SK-N-SH (cell line): ENCODE measurements at regions not wholly inside any gene's neighbourhood (a gene's known extent, or its start where the extent isn't known, plus 50 kb on each side); places are given as distances from the start of the nearest gene placed in this dataset.

Experiments
- CTCF ChIA-PET: fragments of 300-600, 350-600 bp; formaldehyde crosslinking; extraction: SDS; loops from one replicate; lab custom pipeline; 2021; lab: Yijun Ruan, JAX
- POLR2A ChIA-PET: fragments of 350-600 bp; sonication (Branson Sonifier 250); formaldehyde crosslinking; extraction: SDS; loops from one replicate; lab custom pipeline; 2020; ENCODE audit warnings: antibody characterized with exemption, inconsistent platforms; lab: Yijun Ruan, JAX
- DNase-seq: peaks from one replicate; pipeline ENCODE4 v3.0.0; 2012
- H2AFZ ChIP-seq: fragments of 200-600 bp; sonication (generic); 2 replicates; pipeline ENCODE4 v1.8.1; 2016; ENCODE audit warnings: antibody characterized with exemption, mild to moderate bottlenecking, low read depth
- H3F3A ChIP-seq: fragments of 200-600 bp; sonication (generic); replicated peaks from 2 replicates; pipeline ENCODE3; 2016; ENCODE audit warnings: antibody characterized with exemption, mild to moderate bottlenecking; ENCODE audit not compliant: insufficient read depth
- H3K27ac ChIP-seq, 2 experiments: fragments of 200-500 bp in 1 of 2; fragments of 200-600 bp in 1 of 2; sonication (Bioruptor generic) in 1 of 2; sonication (generic), shearing (Covaris generic) in 1 of 2; 2 replicates each; pipeline versions ENCODE4 v1.5.1 to v1.6.1; 2014 to 2016; ENCODE audit warnings: low read depth in 2 of 2, inconsistent platforms in 1 of 2, low read length in 1 of 2, mild to moderate bottlenecking in 1 of 2, mixed read lengths in 1 of 2
- H3K27me3 ChIP-seq: fragments of 200-600 bp; sonication (generic), shearing (Covaris generic); 2 replicates; pipeline ENCODE4 v1.6.1; 2016; ENCODE audit warnings: mixed run types; ENCODE audit not compliant: insufficient read depth
- H3K36me3 ChIP-seq, 2 experiments: fragments of 200-500 bp in 1 of 2; fragments of 200-600 bp in 1 of 2; sonication (Bioruptor generic) in 1 of 2; sonication (generic) in 1 of 2; replicated peaks in 1 of 2; 2 replicates each; pipeline versions ENCODE3 to v1.5.1; 2014 to 2016; ENCODE audit warnings: low read length in 1 of 2, mild to moderate bottlenecking in 1 of 2; ENCODE audit not compliant: insufficient read depth in 2 of 2, control insufficient read depth in 1 of 2
- H3K4me1 ChIP-seq, 2 experiments: fragments of 200-500 bp in 1 of 2; fragments of 200-600 bp in 1 of 2; sonication (Bioruptor generic) in 1 of 2; sonication (generic), shearing (Covaris generic) in 1 of 2; 2 replicates each; pipeline versions ENCODE4 v1.5.1 to v1.6.1; 2014 to 2016; ENCODE audit warnings: low read depth in 1 of 2, low read length in 1 of 2, mixed run types in 1 of 2; ENCODE audit not compliant: insufficient read depth in 2 of 2, control insufficient read depth in 1 of 2
- H3K4me2 ChIP-seq: fragments of 200-600 bp; sonication (generic), shearing (Covaris generic); 2 replicates; pipeline ENCODE4 v1.6.1; 2017; ENCODE audit warnings: mixed run types
- H3K4me3 ChIP-seq, 2 experiments: fragments of 200-500 bp in 1 of 2; fragments of 200-600 bp in 1 of 2; sonication (Bioruptor generic) in 1 of 2; sonication (generic), shearing (Covaris generic) in 1 of 2; 2 replicates each; pipeline versions ENCODE4 v1.5.1 to v1.8.1; 2014 to 2016; ENCODE audit warnings: low read depth in 2 of 2, inconsistent platforms in 1 of 2, low read length in 1 of 2, mild to moderate bottlenecking in 1 of 2, mixed read lengths in 1 of 2, moderate library complexity in 1 of 2
- H3K79me2 ChIP-seq: fragments of 200-600 bp; sonication (generic); 2 replicates; pipeline ENCODE4 v1.8.1; 2017; ENCODE audit warnings: mild to moderate bottlenecking; ENCODE audit not compliant: insufficient read depth
- H3K9ac ChIP-seq: fragments of 200-600 bp; sonication (generic); 2 replicates; pipeline ENCODE4 v1.6.1; 2017; ENCODE audit warnings: mixed run types
- H3K9me2 ChIP-seq: fragments of 200-600 bp; sonication (generic); 2 replicates; pipeline ENCODE4 v1.6.1; 2017; ENCODE audit warnings: mixed run types
- H3K9me3 ChIP-seq: fragments of 200-600 bp; sonication (generic); 2 replicates; pipeline ENCODE4 v1.6.1; 2017; ENCODE audit warnings: mixed run types, mild to moderate bottlenecking, moderate library complexity
- H4K20me1 ChIP-seq: fragments of 200-600 bp; sonication (generic); 2 replicates; pipeline ENCODE4 v1.6.1; 2017; ENCODE audit warnings: mild to moderate bottlenecking, mixed run types; ENCODE audit not compliant: insufficient read depth
- CHD2 ChIP-seq: fragments of 150-350 bp; IDR thresholded peaks from 2 replicates; pipeline ENCODE4 v1.6.1; 2018; ENCODE audit warnings: low read length; ENCODE audit not compliant: partially characterized antibody
- ELF1 ChIP-seq: IDR thresholded peaks from 2 replicates; pipeline ENCODE4 v1.4.0; 2012
- EZH2phosphoT487 ChIP-seq: fragments of 200-600 bp; sonication (generic); IDR thresholded peaks from 2 replicates; pipeline ENCODE4 v1.6.1; 2017; ENCODE audit warnings: low read depth, mixed run types, mild to moderate bottlenecking, antibody characterized with exemption, moderate library complexity, borderline replicate concordance
- FOSL2 ChIP-seq: IDR thresholded peaks from 2 replicates; pipeline ENCODE4 v1.4.0; 2012; ENCODE audit warnings: low read depth, mild to moderate bottlenecking, moderate library complexity, borderline replicate concordance
- GABPA ChIP-seq: IDR thresholded peaks from 2 replicates; pipeline ENCODE4 v1.4.0; 2012; ENCODE audit warnings: low read depth, mild to moderate bottlenecking
- NFIC ChIP-seq: IDR thresholded peaks from 2 replicates; pipeline ENCODE4 v1.4.0; 2012; ENCODE audit warnings: borderline replicate concordance
- NRF1 ChIP-seq: IDR thresholded peaks from 2 replicates; pipeline ENCODE4 v1.6.1; 2012; ENCODE audit warnings: low read depth, mild to moderate bottlenecking, low read length
- RAD21 ChIP-seq: IDR thresholded peaks from 2 replicates; pipeline ENCODE4 v1.6.1; 2012; ENCODE audit warnings: mild to moderate bottlenecking, low read length
- SMC3 ChIP-seq: IDR thresholded peaks from 2 replicates; pipeline ENCODE4 v1.6.1; 2012; ENCODE audit warnings: low read depth, low read length, improper control_type of control experiment
- TAF1 ChIP-seq: IDR thresholded peaks from 2 replicates; pipeline ENCODE4 v1.6.1; 2012; ENCODE audit warnings: low read depth, mild to moderate bottlenecking, low read length, moderate library complexity, borderline replicate concordance
- USF2 ChIP-seq: fragments of 150-350 bp; IDR thresholded peaks from 2 replicates; pipeline ENCODE4 v1.6.1; 2017; ENCODE audit warnings: antibody characterized with exemption, low read length, low read depth, borderline replicate concordance
- WGBS: methylation state at CpG from one replicate; pipeline ENCODE4 v1.1.6; 2017; ENCODE audit warnings: low lambda C conversion rate; 5-methylcytosine and 5-hydroxymethylcytosine counted together
- small RNA-seq, 7 experiments: library from RNA; depleted of rRNA; stranded (forward); fragments of <200 nt; gene quantifications; one replicate each; pipeline ENCODE3, GENCODE V24; 2012
- TF ChIP-seq, protein P1 (sequence below): fragments of 200-600 bp; sonication (generic); IDR thresholded peaks from 2 replicates; pipeline ENCODE4 v1.6.1; 2017; ENCODE audit warnings: antibody characterized with exemption, mild to moderate bottlenecking, moderate library complexity
- TF ChIP-seq, protein P2 (sequence below): IDR thresholded peaks from 2 replicates; pipeline ENCODE4; 2012
- TF ChIP-seq, protein P3 (sequence below): IDR thresholded peaks from 2 replicates; pipeline ENCODE4 v1.6.1; 2012; ENCODE audit warnings: mild to moderate bottlenecking, low read depth, low read length, moderate library complexity

DNA sequence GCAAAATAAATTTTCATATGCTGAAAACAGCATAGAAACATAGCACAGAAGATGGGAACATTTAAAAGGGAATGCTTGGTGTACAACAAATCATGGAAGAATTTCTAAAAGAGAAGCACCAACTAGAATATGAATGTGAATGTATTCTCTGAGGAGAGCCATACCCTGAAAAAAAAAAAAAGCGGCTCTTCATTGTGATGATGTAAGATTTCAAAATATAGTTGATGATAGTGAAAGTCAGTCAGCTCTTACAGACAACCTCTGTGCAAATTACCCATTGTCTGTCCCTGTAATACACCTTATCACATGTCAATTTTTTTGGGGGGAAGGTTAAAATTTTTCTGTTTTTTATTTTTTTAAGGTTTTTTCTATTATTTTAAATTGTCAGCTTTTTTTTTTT, 58.6 kb upstream of the PTCHD4 start:
- no peaks in the 10 kb centered on the region for H3K4me1 ChIP-seq
- H3K79me2 ChIP-seq: no peaks in the 10 kb centered on the region
- POLR2A ChIA-PET: no interaction called here
- no peak overlapping the region for H3K4me2 ChIP-seq
- no peaks in the 10 kb centered on the region for H3K36me3 ChIP-seq
- 11% methylated on average over 1 of the region's 1 CpG for WGBS
- H4K20me1 ChIP-seq: no peaks in the 10 kb centered on the region
- H3K4me3 ChIP-seq: no peak overlapping the region
- peaks cover 9% of the 10 kb centered on the region; the same call in 1 of the 2 replicates for H3K27me3 ChIP-seq
- CTCF ChIA-PET: interaction anchor here (1.1 kb wide), 1 partner anchor 9 kb away, joined by 3 read pairs; no protein-coding TSS in a partner anchor
- TF ChIP-seq CHD2 (no peak), NRF1 (no peak), TAF1 (no peak), EZH2phosphoT487 (no peak), SMC3 (no peak), RAD21 (no peak), FOSL2 (no peak), ELF1 (no peak), USF2 (no peak), GABPA (no peak), NFIC (no peak)
- TF ChIP-seq, protein P1, sequence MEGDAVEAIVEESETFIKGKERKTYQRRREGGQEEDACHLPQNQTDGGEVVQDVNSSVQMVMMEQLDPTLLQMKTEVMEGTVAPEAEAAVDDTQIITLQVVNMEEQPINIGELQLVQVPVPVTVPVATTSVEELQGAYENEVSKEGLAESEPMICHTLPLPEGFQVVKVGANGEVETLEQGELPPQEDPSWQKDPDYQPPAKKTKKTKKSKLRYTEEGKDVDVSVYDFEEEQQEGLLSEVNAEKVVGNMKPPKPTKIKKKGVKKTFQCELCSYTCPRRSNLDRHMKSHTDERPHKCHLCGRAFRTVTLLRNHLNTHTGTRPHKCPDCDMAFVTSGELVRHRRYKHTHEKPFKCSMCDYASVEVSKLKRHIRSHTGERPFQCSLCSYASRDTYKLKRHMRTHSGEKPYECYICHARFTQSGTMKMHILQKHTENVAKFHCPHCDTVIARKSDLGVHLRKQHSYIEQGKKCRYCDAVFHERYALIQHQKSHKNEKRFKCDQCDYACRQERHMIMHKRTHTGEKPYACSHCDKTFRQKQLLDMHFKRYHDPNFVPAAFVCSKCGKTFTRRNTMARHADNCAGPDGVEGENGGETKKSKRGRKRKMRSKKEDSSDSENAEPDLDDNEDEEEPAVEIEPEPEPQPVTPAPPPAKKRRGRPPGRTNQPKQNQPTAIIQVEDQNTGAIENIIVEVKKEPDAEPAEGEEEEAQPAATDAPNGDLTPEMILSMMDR: no peak
- TF ChIP-seq, protein P2, sequence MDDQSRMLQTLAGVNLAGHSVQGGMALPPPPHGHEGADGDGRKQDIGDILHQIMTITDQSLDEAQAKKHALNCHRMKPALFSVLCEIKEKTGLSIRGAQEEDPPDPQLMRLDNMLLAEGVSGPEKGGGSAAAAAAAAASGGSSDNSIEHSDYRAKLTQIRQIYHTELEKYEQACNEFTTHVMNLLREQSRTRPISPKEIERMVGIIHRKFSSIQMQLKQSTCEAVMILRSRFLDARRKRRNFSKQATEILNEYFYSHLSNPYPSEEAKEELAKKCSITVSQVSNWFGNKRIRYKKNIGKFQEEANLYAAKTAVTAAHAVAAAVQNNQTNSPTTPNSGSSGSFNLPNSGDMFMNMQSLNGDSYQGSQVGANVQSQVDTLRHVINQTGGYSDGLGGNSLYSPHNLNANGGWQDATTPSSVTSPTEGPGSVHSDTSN: no peak
- TF ChIP-seq, protein P3, sequence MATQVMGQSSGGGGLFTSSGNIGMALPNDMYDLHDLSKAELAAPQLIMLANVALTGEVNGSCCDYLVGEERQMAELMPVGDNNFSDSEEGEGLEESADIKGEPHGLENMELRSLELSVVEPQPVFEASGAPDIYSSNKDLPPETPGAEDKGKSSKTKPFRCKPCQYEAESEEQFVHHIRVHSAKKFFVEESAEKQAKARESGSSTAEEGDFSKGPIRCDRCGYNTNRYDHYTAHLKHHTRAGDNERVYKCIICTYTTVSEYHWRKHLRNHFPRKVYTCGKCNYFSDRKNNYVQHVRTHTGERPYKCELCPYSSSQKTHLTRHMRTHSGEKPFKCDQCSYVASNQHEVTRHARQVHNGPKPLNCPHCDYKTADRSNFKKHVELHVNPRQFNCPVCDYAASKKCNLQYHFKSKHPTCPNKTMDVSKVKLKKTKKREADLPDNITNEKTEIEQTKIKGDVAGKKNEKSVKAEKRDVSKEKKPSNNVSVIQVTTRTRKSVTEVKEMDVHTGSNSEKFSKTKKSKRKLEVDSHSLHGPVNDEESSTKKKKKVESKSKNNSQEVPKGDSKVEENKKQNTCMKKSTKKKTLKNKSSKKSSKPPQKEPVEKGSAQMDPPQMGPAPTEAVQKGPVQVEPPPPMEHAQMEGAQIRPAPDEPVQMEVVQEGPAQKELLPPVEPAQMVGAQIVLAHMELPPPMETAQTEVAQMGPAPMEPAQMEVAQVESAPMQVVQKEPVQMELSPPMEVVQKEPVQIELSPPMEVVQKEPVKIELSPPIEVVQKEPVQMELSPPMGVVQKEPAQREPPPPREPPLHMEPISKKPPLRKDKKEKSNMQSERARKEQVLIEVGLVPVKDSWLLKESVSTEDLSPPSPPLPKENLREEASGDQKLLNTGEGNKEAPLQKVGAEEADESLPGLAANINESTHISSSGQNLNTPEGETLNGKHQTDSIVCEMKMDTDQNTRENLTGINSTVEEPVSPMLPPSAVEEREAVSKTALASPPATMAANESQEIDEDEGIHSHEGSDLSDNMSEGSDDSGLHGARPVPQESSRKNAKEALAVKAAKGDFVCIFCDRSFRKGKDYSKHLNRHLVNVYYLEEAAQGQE: no peak
- no peaks in the 10 kb centered on the region for H3K9me2 ChIP-seq
- no peak overlapping the region for H3K9ac ChIP-seq
- no peak overlapping the region for H3K27ac ChIP-seq
- H2AFZ ChIP-seq: no peak overlapping the region
- H3F3A ChIP-seq: no peaks in the 10 kb centered on the region
- no peak for DNase-seq
- H3K9me3 ChIP-seq: no peaks in the 10 kb centered on the region

Small RNAs in the stretch of these regions (small RNA-seq; reads per million reads assigned to genes)
- gene FO393413.1 (0 reads per million in 7 experiments), gene RNU7-65P (0 reads per million in 7 experiments)
